Skeletal muscle tissue (tissue), 3 donors: ENCODE measurements at regions not wholly inside any gene's neighbourhood (a gene's known extent, or its start where the extent isn't known, plus 50 kb on each side); places are given as distances from the start of the nearest gene placed in this dataset.

Experiments
- H3K27ac ChIP-seq: one replicate; pipeline ENCODE4 v1.7.0; 2013; ENCODE audit warnings: mild to moderate bottlenecking, low read depth, low read length, inconsistent platforms
- H3K27me3 ChIP-seq, 3 donors: one replicate each; pipeline ENCODE4 v1.7.0; 2013; ENCODE audit warnings: low read length in 3 of 3; ENCODE audit not compliant: control insufficient read depth in 3 of 3, insufficient read depth in 3 of 3
- H3K36me3 ChIP-seq, 3 donors: one replicate each; pipeline ENCODE4 v1.7.0; 2013; ENCODE audit warnings: low read length in 3 of 3; ENCODE audit not compliant: control insufficient read depth in 3 of 3, insufficient read depth in 3 of 3
- H3K4me1 ChIP-seq, 3 donors: one replicate each; pipeline ENCODE4 v1.7.0; 2013; ENCODE audit warnings: low read length in 3 of 3, mild to moderate bottlenecking in 3 of 3; ENCODE audit not compliant: control insufficient read depth in 3 of 3, insufficient read depth in 3 of 3
- H3K4me3 ChIP-seq, 3 donors: one replicate each; pipeline ENCODE4 v1.7.0; 2013; ENCODE audit warnings: low read length in 3 of 3
- H3K9ac ChIP-seq, 3 donors: one replicate each; pipeline ENCODE4 v1.7.0; 2013; ENCODE audit warnings: low read length in 3 of 3, mild to moderate bottlenecking in 3 of 3, moderate library complexity in 2 of 3, low read depth in 1 of 3
- H3K9me3 ChIP-seq, 3 donors: one replicate each; pipeline ENCODE4 v1.7.0; 2013; ENCODE audit warnings: low read length in 3 of 3; ENCODE audit not compliant: control insufficient read depth in 3 of 3
- donor health status: Osteomylitis.

GRCh38 chr4:104826171-104826570 lies 320.5 kb upstream of the TET2 start:
- no peak overlapping the region for H3K27ac ChIP-seq
- H3K27me3 ChIP-seq: no peaks in the 10 kb centered on the region
- H3K4me3 ChIP-seq: no peak overlapping the region
- H3K4me1 ChIP-seq: no peaks in the 10 kb centered on the region
- H3K9me3 ChIP-seq: no peaks in the 10 kb centered on the region
- H3K36me3 ChIP-seq: no peaks in the 10 kb centered on the region
- no peak overlapping the region for H3K9ac ChIP-seq

DNA sequence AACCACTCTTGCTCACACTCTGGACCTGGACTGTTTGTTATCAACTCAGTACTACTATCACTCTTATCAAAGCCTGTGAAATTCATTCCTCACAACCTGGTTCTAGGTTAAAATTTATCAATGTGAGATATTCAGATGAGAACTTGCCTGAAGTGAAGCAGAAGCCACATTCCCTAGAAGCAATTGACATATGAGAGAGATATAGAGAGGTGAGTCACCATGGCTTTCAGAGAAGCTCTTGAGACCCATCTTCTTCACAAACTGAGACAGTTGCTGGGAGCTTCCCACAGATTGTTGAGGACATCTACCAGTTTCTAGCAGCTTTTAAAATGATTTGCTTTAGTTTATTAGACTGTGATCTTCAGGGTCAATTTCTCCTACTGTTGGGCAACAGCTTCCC lies 316.9 kb upstream of the TET2 start:
- Histone ChIP-seq H3K36me3 (no peaks in the 10 kb centered on the region), H3K27ac (no peak overlapping the region), H3K4me1 (no peaks in the 10 kb centered on the region), H3K27me3 (no peaks in the 10 kb centered on the region), H3K9me3 (no peaks in the 10 kb centered on the region), H3K4me3 (no peak overlapping the region), H3K9ac (no peak overlapping the region)

DNA sequence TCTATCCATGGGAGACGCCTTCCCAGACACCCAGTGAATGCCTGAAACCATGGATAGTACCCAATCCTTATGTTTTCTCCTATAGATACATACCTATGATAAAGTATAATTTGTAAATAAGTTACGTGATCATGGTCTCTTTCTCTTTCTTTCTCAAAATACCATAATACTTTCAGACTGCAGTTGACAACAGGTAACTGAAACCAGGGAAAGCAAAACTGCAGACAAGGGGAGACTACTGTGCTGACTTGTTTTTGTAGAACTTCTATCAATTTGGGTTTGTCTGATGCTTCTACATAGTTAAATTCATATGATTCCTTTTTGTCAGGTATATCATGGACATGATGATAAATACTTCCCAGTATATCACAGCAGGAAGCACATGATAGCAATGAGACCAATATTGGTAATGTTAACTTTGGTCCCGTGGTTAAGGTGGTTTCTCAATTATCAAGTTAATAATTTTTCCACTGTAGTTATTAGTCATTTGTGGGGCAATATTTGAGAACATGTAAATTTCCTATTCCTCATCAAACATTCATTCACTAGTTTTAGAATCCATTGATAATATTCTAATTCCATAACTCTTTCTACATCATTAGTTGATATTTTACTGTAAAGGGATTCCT lies 298.0 kb upstream of the TET2 start:
- H3K9me3 ChIP-seq: no peaks in the 10 kb centered on the region
- H3K36me3 ChIP-seq: no peaks in the 10 kb centered on the region
- H3K27me3 ChIP-seq: no peaks in the 10 kb centered on the region
- H3K9ac ChIP-seq: no peak overlapping the region
- no peak overlapping the region for H3K27ac ChIP-seq
- no peaks in the 10 kb centered on the region for H3K4me1 ChIP-seq
- H3K4me3 ChIP-seq: no peak overlapping the region

GRCh38 chr4:104859601-104860237 lies 287.0 kb upstream of the TET2 start:
- H3K9me3 ChIP-seq: no peaks in the 10 kb centered on the region
- H3K4me1 ChIP-seq: no peaks in the 10 kb centered on the region
- no peaks in the 10 kb centered on the region for H3K27me3 ChIP-seq
- H3K27ac ChIP-seq: no peak overlapping the region
- H3K36me3 ChIP-seq: no peaks in the 10 kb centered on the region
- H3K4me3 ChIP-seq: no peak overlapping the region
- no peak overlapping the region for H3K9ac ChIP-seq

GRCh38 chr4:104860238-104861123 lies 286.2 kb upstream of the TET2 start:
- H3K4me3 ChIP-seq: no peak overlapping the region
- H3K27ac ChIP-seq: no peak overlapping the region
- no peaks in the 10 kb centered on the region for H3K36me3 ChIP-seq
- H3K4me1 ChIP-seq: no peaks in the 10 kb centered on the region
- no peaks in the 10 kb centered on the region for H3K27me3 ChIP-seq
- H3K9ac ChIP-seq: no peak overlapping the region
- H3K9me3 ChIP-seq: no peaks in the 10 kb centered on the region

GRCh38 chr4:104866809-104867208 lies 279.9 kb upstream of the TET2 start:
- Histone ChIP-seq H3K36me3 (no peaks in the 10 kb centered on the region), H3K27ac (no peak overlapping the region), H3K9ac (no peak overlapping the region), H3K4me1 (no peaks in the 10 kb centered on the region), H3K4me3 (no peak overlapping the region), H3K27me3 (no peaks in the 10 kb centered on the region), H3K9me3 (no peaks in the 10 kb centered on the region)

- H3K9ac ChIP-seq: no peak overlapping the region
- H3K36me3 ChIP-seq: no peaks in the 10 kb centered on the region
- no peaks in the 10 kb centered on the region for H3K9me3 ChIP-seq
- no peak overlapping the region for H3K27ac ChIP-seq
- no peaks in the 10 kb centered on the region for H3K4me1 ChIP-seq
- no peak overlapping the region for H3K4me3 ChIP-seq
- no peaks in the 10 kb centered on the region for H3K27me3 ChIP-seq
Measured at GRCh38 chr4:104868533-104868932, 278.1 kb upstream of the TET2 start.

DNA sequence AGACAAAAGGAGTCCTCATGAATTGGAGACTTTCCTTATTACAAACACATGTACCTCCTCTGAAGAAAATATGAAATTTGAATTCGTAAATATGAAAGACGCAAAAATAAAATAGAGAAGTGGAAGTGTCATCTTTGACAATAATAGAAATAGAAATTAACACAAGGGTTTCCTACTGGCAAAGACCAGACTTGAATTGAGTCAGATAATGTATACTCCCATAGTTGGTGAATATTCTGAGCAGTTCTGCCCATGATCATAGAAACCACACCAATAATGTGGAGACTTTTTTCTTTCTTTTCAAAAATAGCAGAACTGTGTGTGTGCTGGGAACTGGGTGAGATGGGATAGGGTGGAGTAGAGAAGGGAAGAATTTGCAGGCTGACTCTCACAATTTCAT lies 277.7 kb upstream of the TET2 start:
- Histone ChIP-seq H3K9me3 (no peaks in the 10 kb centered on the region), H3K27ac (no peak overlapping the region), H3K9ac (no peak overlapping the region), H3K27me3 (no peaks in the 10 kb centered on the region), H3K4me3 (no peak overlapping the region), H3K4me1 (no peaks in the 10 kb centered on the region), H3K36me3 (no peaks in the 10 kb centered on the region)

DNA sequence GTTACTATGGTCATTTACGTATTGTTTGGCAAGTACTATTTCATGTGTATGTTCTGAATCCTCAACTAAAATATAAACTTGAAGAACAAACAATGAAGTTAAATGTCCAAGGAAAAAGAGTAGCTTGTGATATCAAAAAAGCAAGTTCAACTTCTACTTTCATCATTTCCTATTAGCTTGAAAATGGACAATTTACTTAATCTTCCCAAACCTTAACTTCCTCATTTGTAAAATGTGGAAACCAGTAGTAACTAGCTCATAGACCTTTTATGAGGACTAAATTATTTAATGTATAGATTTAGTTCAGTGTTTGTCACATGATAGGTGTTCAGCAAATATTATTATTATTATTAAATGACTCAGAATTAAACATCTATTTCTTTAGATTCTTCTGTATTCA lies 276.8 kb upstream of the TET2 start:
- Histone ChIP-seq H3K27ac (no peak overlapping the region), H3K4me1 (no peaks in the 10 kb centered on the region), H3K9me3 (no peaks in the 10 kb centered on the region), H3K4me3 (no peak overlapping the region), H3K27me3 (no peaks in the 10 kb centered on the region), H3K36me3 (no peaks in the 10 kb centered on the region), H3K9ac (no peak overlapping the region)
